NCI-H2196 (cell line): ENCODE measurements at regions not wholly inside any gene's neighbourhood (a gene's known extent, or its start where the extent isn't known, plus 50 kb on each side); places are given as distances from the start of the nearest gene placed in this dataset.
"Not testable (repeated sequence)": the region's sequence is repeated elsewhere in the genome, so short reads cannot be mapped to it uniquely, and the experiment has no call there.

Experiments
- DNase-seq: peaks from one replicate; lab custom pipeline; 2025; ENCODE audit not compliant: unreplicated experiment; lab: John Stamatoyannopoulos, UW

DNA sequence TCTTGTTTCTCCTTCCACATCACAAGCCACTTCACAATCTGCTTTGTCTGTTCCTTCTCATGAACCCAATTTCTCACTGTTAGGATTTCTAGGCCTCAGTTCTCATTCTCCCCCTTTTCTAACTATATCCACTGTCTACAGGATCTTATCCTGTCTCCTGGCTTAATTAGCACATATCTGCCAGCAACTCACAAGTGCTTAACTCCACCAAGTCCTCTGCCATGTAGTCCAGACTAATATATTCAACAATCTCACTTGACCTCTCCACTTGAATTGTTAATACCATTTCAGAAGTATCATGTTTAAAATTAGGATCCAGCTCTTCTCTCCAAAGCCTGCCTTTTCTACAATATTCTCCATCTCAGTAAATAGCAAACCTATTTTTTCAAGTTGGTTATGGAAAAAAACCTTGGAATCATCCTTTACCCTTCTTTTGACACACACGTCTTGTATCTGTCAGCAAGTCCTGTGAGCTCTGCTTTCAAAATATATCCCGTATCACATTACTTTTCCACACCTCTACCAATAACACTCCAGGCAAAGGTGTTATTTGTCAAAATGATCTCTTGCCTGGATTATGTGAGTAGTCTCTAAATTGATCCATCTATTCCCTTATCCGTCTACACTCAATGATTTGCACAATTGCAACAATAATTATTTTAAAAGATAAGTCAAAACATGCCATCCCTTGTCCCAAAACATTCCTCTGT lies 127.2 kb upstream of the SLIT2 start:
- DNase-seq, result no peak

DNA sequence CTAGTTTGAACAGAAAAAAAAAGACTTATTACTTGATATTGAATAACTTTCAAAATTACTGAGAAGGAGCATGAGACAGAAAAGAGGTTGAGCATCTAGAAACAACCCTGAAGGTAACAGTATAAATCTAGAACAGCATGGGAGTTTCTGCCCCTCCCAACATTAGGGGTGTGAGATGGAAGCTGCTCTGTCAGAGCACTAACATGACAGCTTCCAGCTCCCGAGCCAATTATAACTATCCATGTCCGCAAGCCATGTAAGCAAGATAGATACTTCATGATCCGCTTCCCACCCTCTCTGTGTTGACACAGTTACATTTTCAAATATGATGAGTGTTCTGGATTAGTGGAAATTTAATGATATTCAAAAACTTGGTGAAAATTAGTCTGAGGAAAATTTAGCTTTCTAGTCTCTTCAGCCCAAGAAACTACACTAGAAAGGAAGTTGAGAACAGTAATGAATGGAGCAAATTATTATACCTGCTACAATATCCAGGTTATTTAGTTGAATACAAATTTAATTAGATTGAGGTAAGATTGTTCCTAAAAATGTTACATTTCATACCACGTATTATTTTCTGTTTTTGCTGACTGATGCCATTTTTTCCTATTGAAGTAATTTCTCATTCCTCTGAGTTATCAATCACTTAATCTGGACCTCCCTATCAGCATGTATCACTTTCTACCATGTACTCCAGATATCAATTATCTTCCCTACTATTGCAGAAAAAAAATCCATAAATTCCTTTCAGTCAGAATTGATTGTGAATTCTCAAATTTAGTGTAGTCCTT lies 129.3 kb upstream of the SLIT2 start:
- no peak for DNase-seq

DNA sequence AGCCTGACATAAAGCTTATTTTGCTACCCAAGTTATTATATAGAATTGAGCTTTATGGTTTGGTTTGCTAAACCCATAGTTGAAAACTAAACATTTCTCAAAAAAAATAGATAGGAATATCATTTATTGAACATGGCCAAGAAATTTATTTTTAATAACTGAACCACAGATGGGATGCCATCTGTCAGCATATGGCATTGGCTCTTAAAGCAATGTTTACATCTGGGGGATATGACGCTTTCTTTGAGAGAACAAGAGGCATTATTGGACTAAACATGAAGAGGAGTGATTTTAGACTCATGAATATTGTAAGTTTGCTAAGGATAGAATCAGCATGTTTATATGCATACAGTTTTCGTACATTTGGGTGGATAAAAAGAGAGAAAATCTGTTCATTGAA lies 132.6 kb upstream of the SLIT2 start:
- DNase-seq, result no peak

DNA sequence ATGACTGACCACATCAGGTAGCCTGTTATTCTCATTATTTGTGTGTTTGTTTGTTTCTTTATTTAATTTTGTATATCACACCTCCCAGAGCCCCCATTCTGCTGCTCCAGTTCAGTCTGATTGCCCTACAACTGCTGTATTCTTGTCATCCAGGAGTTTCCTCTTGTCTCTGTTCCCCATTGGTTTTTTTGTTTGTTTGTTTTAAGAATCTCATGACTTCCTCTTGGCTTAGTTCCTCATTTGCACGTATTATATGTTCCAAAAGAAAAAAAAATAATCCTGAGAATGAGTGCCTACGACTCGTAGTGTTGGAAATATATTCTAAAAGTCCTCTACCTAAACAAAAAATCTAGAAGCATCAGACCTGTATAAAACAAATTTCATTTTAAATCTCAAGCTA lies 142.3 kb upstream of the SLIT2 start:
- DNase-seq, result no peak

DNA sequence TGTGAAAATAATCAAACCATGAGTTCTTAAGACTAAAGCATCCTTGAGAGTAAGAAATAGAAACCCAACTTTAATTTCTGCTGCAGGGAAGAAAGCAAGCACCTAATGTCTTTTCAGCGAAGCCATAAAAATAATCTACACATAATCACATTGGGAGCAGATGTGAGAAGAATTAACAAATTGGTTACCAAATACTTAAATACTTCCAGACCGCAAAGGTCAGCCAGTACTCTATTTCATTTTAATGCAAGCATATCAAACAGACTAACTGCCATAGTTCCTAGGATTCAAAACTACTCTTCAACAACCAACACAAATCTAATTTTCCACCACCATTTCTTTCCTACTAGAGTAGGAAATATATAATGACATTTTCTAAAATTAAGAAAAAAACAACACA lies 144.8 kb upstream of the SLIT2 start:
- no peak for DNase-seq

DNA sequence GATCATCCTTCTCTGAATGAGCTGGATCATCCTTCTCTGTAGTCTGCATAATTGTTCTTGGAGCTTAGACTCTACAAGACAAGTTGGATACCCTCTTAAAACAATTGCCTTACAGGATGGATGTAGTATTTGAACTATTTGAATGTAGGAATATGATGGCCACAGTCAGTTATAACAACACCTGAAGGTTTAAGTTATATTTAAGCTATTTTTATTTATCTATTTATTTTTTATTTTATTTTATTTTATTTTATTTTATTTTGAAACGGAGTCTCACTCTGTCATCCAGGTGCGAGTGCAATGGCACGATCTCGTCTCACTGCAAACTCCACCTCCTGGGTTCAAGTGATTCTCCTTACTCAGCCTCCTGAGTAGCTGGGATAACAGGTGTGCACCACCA lies 149.9 kb upstream of the SLIT2 start:
- DNase-seq, result no peak

DNA sequence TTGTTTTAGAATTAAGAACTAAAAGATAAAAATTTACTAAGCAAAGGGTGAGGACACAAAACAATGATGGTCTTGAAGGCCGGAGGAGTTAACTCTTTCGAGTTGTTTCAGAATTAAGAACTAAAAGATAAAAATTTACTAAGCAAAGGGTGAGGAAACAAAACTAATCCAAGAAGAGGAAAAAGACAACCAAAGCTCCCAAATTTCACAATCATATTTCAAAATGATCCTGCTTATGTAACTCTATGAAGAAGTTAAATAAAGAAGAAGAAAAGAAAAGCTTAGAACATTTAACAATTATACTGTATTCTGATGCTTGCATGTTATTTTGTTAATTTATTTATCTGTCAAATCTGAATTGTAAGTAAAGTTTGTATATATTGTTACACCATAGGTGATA lies 154.8 kb upstream of the SLIT2 start:
- no peak for DNase-seq

DNA sequence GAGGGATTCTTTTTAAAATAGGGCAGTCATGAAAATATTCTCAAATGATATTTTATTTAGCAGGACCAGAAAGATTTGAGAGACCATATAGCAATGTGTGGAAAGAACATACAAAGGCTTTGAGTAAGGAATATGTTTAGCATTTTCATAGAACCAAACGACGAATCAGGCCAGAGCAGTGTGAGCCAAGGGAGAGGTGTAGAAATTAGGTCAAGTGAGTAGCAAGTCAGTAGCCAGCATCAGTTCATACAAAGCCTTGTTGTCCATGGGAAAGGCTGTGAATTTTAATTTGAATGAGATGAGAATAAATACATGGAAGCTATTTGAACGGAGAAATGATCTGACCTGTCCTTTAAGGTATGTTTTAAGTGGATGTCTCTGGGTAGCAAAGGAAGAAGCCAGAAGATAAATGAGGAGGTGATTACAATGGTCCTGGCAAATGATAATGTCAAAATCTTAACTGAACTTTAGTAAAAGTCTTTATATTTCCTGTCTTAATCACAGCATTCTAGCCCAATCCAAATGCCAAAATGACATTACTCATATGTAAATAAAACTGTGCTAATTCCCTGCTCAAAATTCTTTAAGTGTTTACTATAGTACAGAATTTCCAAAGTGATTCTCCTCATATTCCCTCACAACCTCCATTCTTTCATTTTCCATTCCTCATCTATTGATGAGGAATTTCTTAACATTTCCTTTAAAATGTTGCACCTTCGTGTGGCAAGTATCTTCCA lies 155.7 kb upstream of the SLIT2 start:
- DNase-seq, result no peak

DNA sequence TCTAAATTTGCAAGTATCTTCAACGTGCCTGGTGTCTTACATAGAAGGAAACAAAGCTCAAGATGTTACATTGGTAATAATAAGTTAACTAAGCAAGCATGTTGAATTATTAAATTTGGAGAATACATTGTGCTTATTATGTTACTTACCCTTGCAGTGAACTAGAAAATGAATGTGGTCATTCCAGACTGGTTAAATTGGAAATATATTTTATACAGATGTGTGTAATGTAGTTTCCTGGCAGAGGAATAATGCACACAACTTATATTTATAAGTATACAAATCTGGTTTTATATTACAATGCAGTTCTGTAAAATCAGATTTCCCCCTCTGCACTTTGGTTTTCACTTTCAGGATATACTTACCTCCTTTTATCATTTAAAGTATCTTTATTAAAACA lies 159.9 kb upstream of the SLIT2 start:
- no peak for DNase-seq

DNA sequence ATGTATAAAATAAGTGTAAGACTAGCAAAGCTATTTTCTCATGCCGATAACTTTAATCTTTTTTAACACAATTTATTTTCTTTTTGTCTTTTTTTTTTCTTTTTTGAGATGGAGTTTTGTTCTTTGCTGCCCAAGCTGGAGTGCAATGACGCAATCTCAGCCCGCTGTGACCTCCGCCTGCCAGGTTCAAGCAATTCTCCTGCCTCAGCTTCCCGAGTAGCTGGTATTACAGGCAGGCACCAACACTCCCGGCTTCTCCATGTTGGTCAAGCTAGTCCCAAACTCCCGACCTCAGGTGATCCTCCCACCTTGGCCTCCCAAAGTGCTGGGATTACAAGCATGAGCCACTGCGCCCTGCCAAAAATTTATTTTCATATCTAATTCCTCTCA lies 164.2 kb upstream of the SLIT2 start:
- no peak for DNase-seq

DNA sequence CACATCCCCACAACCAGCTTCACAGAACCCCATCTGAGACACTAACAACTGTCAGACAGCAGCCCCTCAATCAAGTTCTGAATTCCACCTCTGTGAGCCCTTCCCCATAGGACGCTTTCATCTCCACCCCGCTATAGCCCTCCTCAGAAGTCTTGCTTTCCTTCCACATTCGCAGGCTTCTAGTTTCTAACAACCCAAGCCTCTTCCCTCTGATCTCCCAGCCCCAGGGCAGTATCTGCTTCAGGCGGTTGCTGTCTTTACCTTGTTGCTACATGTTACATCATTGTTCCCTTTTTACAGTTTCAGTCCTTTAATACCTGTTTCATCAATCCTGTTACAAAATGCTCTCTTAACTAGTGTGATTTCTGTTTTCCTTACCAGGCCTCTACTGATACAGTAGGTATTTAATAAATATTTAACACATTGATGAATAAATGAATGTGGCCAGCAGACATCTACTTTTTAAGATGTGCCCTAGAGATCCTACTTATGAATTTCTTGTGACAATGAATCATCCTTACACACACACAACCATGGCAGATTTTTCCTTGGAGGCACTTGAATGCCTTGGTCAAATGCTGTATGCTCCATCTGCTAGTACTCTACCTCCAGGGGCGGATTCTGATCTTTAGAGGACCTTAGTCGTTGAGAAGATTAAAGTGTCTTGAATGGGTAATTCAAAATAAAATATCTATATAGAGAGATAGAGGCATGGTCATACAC lies 164.7 kb upstream of the SLIT2 start:
- no peak for DNase-seq

DNA sequence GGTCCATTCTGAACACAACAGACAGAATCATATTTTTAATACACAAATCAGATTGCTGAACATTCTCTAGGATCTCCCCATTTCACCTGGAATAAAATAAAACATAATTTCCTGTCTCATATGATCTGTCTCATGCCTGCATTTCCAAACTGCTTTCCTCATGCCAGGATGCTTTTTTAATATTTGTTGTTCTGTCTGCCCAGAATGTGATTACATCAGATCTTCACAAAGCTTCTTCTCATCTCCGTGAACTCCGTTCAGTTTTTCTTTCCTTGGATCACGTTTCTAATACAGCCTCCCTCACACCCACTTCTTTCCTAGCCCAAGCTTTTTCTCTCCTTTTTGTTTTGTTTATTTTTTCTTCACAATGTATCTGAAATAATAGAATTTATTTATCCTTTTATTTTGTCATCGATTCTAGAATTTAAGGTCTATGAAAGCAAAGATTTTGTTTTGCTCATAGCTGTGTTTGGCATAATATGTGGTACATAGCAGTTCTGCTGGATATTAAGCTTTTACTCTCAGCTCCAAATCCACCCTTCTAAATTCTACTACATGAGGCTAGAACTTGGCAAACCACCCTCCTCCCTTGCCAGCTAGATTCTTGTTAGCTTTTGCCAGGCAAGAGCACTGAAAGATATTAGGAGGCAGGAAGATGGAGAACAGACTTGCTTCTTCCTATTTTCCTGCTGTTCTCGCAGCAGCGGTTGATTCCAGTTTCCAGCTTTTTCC lies 165.5 kb upstream of the SLIT2 start:
- no peak for DNase-seq

DNA sequence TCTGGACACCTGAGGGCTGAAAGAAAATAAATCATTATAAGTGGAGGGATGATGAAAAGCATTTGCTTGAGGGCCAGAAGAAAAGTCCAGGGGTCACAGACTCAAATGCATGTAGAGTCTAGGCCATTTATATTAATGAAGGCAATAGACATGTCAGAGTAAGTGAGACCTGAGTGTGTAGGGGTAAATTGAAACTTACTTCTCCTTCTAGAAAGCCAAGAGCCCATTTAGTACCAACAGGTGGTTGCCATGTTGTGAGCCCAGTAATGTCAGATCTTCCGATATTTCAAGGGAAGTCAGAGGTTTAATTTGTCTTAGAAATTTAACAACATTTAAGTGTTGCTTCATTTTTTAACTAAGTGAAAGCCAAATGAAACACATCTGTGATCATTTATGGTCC lies 166.1 kb upstream of the SLIT2 start:
- no peak for DNase-seq

DNA sequence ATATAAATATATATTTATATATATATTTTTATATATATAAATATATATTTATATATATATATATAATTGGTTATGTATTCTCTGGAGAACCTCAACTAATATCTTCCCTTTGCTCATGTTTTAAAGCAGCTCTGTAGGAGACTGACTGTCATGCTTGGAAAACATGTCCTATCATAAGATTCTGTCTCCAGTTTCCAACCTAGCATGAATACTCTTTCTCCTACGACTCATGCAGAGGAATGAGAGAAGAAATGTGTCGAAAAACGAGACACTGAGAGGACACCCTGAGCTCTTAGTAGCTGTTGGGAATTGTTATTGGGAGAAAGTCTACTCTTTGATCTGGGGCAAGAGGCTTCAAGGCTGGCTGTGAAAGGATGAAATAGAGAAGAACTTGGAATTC lies 166.5 kb upstream of the SLIT2 start:
- no peak for DNase-seq

DNA sequence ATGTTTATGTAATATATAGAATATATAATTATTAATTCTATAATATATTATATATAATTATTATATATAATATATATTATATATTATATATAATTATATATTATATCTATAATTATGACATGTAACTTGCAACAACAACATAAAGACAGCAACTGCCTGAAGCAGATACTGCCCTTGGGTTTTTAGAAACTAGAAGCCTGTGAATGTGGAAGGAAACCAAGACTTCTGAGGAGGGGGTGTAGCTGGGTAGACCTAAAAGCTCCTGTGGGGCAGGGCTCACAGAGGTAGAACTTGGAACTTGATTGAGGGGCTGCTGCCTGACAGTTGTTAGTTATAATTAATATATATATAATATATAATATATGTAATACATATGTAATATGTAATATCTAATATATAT lies 167.2 kb upstream of the SLIT2 start:
- no peak for DNase-seq

DNA sequence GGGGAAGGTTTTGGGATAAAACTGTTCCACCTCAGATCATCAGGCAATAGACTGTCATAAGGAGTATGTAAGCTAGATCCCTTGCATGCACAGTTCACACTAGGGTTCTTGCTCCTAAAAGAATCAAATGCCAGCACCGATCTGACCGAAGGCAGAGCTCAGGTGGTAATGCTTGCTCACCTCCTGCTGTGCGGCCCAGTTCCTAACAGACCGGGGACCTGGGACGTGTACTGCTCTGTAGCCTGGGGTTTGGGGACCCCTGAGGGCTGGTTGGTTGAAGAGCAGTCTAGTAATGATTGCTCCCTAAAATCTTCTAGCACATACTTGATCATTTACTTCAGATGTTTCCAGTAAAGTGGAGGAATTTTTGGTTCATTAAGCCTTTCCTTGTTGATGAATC lies 173.1 kb upstream of the SLIT2 start:
- no peak for DNase-seq

DNA sequence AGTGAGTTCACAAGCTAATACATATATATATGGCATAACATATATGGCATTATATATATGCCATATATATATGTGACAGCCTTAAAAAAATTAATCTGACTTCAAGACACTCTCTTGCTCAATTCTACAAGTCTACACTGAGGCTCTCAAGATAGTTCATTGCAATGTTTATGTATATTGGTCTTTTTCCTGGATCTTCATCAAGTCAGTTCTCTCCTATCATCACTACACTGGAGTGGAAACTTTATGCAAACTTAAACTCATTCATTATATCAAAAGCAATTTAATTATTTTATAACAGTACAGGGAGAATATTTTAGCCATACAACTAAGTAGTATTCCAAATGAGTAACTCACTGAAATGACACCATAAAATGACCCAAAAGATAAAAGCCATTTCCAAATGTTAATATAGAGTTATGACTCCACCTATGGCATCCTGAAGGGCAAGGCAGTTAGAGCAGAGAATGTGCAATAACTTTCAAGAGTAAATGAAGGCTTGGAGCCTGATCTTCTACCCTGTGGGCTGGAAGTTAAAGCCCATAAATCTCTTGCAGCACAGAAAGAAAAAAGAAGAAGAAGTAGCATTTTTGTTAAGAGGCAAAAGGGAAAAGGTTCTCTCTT lies 176.3 kb upstream of the SLIT2 start:
- no peak for DNase-seq

DNA sequence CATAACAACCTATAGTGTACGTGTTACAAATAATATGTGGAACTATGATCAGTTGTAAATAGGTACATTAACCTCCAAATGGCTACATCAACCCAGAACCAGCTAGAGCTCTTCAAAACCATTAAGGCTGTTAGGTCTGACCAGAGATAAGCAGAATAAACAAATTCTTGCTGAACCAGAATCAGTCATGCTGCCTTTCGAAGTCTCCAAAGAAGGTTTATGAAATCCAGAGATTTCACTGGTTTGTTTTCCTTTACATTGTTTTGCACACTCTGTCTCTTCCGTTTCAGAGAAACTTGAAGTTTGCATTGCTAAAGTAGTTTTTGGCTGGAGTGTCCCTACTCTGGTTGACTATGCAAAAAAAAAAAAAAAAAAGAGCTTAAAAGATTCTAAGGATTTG lies 177.3 kb upstream of the SLIT2 start:
- DNase-seq, result no peak

DNA sequence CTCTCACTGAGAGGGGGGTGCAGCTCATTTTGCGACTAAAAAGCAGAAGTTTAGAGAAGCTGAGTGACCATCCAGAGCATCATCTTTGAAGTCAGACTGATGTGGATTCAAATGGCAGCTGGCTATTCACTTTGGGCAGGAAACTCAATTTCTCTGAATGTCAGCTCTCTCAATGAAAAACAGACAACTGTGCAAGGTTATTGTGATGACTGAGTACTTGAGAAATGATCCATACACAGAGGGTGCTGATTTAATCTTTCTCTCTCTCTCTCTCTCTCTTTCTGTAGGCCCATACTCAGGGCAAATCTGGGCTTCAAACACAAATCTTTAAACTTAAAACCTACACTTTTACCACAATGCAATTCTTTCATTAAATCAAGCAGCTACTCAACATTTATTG lies 185.8 kb upstream of the SLIT2 start:
- DNase-seq, result no peak

DNA sequence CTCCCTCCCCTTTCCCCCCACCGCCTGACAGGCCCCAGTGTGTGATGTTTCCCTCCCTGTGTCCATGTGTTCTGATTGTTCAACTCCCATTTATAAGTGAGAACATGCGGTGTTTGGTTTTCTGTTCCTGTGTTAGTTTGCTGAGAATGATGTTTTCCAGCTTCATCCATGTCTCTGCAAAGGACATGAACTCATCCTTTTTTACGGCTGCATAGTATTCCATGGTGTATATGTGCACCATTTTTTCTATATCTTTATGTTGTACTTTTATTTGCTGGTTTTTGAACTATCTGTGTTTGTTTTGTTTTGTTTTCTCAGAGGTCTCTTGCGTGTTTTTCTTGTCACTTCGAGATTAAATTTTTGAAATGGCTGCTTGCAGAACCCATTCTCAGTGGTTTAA lies 188.8 kb upstream of the SLIT2 start:
- DNase-seq, result not testable (repeated sequence)
